Testis (tissue), 2 donors: ENCODE measurements at regions not wholly inside any gene's neighbourhood (a gene's known extent, or its start where the extent isn't known, plus 50 kb on each side); places are given as distances from the start of the nearest gene placed in this dataset.

ENCODE experiments used
- CTCF ChIP-seq, 3 experiments: fragments of 450-650 bp in 2 of 3; fragments of 200-600 bp in 1 of 3; sonication (generic) in 1 of 3; IDR thresholded peaks; one replicate each; pipeline ENCODE4 v1.5.1; 2016 to 2019; ENCODE audit warnings: antibody characterized with exemption in 3 of 3, mild to moderate bottlenecking in 2 of 3, moderate library complexity in 1 of 3
- POLR2A ChIP-seq: fragments of 450-650 bp; IDR thresholded peaks from one replicate; pipeline ENCODE4 v1.6.1; 2017; ENCODE audit warnings: antibody characterized with exemption, mild to moderate bottlenecking, moderate library complexity

GRCh38 chr14:42322531-42323284 lies 716.0 kb downstream of the LRFN5 start:
- TF ChIP-seq POLR2A (no peak), CTCF (IDR thresholded peaks at IDR 0.05) (no peak)
